ENCODE measurements at regions not wholly inside any gene's neighbourhood (a gene's known extent, or its start where the extent isn't known, plus 50 kb on each side); places are given as distances from the start of the nearest gene placed in this dataset.
A peak's percentile ranks its signal among the peaks of the same experiment; 100 is the strongest.

DNA sequence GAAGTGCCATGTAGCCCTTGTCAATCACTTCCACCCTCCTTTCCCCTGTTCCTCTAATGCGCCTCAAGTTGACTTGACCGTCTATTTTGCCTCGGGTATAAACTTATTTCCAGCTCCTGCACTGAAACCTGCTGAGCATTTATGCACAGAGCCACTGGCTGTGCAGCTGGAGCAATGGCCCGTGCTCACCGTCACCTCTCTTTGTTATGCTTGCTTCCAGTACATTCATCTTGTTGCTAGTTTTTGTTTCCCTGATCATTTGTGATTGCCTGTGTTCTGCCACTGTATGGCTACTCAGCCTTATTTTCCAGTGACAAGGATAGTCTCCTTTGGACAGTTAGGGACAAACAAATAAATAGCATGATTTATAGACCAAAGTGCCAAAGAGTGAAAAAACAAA lies 183.1 kb upstream of the C9orf72 start:
- no peak for DNase-seq

DNA sequence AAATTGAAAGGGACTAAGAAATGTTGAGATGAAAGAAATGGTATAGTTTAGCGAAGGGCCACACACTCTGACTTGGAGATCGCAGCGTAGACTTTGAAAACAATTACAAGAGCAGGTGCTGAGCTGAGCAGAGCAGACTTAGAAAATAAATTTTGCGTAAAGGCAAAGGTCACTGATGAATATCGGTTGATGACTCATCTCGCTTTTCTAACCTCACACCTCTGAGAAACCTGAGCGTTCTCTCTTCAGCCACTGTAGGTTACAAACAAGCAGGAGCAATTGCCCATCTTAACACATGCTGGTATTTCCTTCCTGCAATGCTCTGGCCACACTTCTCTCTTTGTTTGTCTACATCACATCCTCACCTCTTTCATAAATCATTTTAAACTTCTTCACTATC lies 190.6 kb upstream of the C9orf72 start:
- no peak for DNase-seq

DNA sequence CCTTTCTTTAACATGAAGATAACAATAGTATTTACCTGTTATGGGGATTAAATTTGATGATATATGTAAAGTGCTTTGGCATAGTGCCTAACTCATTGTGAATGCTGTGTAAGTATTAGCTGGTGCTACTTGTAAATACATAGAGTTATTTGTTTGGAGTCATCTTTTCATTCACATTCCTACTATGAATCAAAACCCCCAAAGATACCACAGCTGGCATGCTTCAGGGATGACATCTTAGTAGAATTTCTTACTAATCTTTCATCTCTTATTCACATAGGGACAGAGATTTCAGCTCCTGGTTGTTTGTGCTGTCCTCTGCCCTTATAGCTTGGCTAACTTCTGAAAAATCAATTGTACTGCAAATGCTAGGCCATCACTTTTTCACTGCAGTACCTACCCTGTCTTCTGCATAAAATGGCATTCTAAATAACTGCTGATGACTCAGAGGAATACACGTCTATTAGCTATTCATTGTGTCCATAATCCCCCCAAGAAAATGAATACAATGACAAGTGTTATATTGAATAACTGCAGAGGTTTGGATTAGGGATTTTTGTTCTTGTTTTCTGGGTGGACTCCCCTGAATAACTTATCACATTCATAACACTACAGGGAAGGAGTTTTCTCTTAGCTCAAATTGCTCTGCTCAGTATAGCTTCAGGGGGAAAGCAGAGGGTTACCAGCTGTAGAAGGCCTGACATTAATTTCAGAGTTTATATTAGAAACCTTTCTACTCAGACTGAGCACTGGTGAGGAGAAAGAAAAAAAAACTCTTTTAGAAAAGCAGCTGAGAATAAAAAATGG lies 192.2 kb upstream of the C9orf72 start:
- no peak for DNase-seq

DNA sequence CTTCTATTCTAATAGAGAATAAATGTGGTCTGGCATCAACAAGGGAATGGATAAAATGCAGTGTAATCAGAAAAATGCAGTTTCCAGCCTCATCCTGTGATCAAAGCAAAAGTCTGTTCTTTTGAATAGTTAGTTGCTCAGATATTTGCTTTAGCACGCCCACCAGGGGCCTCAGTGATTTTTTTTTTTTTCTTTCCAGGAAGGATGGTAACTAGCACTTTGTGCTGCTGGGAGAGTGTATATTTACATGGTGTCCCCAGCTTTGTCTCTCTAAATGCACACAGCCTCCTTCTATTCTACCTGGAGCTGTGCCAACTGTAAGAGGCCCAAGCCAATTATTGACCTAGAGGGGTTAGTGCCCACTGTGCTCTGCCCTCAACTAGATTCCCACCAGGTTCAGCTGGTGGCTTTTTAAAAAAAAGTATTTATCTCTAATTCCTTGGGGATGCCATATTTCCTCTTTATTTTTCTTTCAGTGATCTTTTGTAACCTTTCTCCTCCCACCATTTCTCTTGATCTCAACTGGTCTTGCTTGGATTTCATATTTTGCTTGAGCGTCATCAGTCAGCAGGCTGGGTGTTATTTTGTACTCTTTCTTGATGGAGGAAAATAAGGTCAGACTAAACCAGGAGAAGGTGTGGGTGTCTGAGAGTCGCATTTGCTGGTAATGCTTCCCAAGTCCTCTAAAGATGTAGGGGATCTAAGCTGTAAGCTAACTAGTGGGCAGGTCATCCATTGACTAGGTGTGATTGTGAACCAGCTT lies 193.0 kb upstream of the C9orf72 start:
- no peak for DNase-seq

DNA sequence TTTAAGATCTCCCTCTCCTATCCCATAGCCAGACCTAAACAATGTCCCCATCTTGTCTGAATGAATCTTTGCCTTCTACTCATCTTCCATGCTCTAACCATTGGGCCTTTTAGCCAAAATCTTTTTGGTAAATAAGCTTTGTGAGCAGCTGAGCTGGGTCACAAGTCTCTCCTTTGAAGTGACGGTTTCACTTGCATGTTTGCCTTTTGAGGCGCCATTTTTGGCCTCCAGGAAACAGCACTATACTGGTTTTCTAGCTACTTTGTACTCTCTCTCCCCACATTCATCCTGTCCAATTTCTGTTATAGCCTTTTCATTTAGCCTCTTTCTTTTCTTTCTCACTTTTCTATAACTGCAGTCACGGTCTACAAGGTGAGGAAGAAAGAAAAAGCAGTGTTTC lies 195.5 kb upstream of the C9orf72 start:
- DNase-seq: no peak

DNA sequence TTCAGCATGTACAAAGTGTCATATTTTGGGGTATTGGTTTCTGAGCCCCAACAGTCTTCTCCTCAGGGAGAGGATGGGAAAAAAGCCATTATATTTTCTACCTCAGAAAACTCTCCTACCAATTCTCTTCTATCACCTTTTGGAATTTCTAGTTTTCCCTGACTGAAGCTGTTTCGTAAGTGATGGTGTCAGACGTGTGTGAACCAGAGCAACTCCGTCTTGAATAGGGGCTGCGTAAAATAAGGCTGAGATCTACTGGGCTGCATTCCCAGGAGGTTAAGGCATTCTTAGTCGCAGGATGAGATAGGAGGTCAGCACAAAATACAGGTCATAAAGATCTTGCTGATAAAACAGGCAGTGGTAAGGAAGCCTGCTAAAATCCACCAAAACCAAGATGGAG lies 197.3 kb upstream of the C9orf72 start:
- no peak for DNase-seq

DNA sequence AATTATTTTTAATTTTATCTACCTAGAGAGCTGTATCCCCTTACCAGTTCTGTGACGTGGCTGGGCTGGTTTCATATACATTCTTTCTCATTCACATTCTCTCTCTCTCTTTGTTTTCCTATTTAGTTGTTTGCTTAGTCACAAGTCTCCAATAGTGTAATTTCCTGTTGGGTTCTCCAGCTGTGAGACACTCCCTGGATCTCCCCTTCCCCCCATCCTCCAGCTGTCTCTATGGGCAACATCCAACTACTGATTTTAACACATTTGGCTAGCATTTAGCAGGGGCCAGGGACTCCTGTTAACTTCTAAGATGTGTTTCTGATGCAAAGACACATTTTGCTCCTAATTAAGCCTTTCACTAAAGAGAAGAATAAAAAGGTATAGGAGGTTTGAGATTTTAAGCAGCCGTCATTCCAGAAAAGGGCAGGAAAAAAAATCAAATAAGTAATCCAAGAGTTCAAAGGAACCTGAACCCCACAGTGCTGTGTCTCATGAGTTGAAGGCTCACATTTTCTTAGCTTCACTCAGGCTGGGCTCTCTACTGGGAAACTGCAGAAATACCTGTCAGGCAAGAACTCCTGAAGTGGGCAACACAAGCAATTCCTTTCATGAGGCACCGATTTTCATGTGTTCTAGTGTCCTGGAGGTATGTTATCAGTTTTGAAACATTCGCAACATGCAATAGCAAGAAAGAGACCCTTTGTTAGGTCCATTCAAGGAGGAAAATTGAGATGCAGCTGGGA lies 198.7 kb upstream of the C9orf72 start:
- DNase-seq: peak; percentile 53

DNA sequence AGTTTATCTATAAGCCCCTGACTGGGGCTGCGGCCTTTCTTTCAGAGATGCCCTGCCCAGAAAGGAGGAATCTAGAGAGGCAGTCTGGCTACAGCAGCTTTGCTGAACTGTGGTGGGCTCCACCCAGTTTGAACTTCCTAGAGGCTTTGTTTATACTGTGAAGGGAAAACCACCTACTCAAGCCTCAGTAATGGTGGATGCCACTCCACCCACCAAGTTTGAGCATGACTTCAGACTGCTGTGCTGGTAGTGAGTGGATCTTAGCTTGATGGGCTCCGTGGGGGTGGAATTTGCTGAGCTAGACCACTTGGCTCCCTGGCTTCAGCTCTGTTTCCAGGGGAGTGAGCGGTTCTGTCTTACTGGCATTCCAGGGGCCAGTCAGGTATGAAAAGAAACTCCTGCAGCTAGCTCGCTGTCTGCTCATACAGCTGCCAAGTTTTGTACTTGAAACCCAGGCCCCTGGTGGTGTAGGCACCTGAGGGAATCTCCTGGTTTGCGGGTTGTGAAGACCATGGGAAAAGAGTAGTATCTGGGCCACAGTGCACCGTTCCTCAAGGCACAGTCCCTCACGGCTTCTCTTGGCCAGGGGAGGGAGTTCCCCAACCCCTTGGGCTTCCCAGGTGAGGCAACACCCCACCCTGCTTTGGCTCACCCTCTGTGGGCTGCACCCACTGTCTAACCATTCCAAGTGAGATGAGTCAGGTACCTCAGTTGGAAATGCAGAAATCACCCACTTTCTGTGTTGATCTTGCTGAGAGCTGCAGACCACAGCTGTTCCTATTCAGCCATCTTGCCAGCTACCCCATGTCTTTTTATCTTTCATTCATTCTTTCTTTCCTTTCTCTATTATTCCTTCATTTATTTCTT lies 211.8 kb upstream of the C9orf72 start:
- DNase-seq: no peak

DNA sequence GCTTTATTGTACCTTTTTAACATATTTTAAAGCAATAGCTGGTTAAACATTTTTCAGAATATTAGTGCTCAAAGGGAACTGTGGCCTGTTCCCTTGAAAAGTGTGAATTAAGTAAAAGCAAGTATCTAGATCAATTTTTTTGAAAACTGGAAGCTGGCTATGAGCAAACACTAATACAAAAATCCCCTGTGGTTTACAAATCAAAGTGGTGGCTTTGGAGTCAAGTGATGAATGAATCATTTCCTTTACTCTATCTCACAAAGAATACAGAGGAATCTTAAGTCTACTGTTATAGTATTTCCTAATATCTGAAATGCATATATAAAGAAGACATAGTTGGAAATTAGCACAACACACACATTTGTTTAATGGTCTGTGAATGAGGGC lies 212.4 kb upstream of the C9orf72 start:
- DNase-seq: no peak

DNA sequence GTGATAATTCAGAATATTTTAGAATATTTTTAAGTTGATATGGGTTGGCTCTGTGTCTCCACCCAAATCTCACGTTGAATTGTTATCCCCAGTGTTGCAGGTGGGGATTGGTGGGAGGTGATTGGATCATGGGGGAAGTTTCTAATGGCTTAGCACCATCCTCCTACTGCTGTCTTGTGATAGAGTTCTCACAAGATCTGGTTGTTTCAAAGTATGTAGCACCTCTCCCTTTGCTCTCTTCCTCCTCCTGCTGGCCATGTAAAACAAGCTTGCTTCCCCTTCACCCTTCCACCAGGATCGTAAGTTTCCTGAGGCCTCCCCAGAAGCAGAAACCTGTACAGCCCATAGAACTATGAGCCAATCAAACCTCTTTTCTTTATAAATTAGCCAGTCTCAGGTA lies 214.6 kb upstream of the C9orf72 start:
- no peak for DNase-seq

DNA sequence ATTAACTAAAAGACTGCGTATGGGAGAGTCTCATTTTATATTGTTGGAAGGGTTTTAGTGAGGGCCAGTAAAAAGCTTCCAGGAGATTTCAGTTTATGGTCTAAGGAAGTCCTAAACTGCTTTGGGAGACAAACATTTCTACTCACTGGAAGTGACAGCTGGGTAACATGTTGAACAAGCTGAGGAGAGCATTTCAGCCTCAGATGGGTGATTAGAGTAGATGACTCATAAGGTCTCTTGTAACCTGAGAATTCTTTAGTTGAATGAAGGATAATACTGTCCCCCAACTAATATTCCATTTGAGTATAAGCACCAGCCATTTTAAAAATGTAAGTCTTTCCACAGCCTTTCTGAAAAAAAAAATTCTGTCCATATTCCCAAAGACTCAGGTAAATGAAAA lies 218.0 kb upstream of the C9orf72 start:
- DNase-seq: no peak

DNA sequence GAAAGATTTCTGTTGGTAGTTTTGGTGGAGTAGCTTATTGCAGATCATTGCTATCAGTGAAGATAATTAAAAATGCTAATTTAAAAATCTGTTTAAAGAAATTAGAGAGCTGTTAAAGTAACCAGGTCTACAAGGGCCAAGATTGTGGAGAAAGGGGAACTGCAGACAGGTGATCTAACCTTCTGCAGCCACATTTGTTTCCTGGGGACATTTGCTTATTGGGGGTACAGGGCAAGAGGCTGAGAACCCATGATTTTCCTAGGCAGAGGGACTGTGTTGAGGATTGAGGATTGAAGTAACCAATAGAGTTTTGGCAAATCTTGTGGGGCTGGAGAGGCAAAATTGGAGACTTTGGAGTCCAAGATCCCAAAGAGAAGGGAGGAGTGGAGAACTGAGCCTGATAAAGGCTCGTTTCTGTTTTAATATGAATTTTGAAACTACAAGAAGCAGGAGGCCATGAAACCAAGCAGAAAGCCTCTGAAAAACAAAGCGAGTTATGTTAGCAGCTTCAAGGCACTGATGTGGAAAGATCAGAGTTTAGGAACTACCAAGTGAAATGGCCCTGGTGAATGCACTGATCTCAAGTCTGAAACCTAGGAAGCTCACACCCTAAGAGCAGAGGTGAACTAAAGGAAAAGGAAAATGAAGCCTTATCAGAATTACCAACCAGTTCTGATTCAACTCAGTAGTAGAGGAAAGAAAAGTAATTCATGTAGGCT lies 219.8 kb upstream of the C9orf72 start:
- no peak for DNase-seq

DNA sequence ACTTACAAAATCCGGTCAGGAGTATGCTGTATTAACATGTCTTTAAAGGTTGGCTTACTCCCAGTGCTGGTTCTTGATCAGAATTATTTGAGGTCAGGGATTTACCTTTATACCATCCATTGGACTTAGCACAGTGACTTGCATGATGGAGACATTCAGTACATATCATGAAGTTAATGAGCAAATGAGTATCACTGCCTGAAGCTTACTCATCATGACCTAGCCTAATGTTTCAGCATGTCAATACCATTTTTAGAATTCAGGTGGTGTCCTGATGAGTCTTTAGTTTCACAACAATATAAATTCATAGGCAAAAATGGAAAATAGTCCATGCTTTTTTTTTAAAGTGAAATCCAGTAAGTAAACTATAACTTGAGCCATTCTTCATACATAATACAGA lies 226.0 kb upstream of the C9orf72 start:
- DNase-seq: no peak

DNA sequence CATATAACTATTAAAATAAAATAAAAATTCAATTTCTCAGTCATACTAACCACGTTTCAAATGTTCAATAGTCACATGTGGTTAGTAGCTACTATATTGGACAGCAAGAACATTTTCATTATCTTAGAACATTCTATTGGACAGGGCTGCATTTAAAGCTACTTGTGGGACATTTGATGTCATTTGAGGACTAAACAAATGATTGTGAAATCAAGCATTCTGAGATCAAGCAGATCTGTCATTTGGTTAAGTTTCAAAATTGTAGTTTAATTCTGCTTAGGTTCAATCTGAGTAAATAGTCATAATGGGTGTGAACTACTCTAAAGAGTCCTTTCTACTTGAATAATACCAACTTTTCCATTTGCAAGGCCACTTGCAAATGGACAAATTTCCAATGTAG lies 226.9 kb upstream of the C9orf72 start:
- no peak for DNase-seq

DNA sequence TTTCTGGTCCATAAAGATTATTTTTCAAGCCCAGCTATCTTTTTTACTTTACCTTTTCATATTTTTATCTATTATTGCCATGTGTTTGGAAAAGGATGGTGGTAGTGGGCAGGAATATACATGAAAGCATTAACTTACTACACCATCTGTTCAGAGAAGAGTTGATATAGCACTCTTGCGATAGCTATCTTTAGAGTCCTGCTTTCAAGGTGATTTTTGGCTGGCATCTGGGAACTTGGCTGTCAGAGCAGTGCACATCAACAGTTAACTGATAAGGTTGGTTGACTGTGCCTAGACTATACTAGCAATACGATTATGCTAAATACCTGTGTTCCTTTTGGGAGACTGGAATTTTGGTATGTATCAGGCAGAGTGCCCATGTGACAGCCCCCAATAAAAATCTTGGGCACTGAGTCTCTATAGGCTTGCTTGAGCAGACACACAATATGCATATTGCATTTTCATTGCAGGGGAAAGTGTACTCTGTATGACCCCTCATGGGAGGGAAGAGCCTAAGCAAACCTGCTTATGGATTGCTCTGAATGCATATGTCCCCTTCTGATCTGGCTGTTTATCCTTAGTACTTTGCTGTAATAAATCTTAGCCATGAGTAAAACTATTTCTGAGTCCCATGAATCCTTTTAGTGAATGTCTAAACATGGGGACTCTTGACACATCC lies 227.6 kb upstream of the C9orf72 start:
- no peak for DNase-seq

DNA sequence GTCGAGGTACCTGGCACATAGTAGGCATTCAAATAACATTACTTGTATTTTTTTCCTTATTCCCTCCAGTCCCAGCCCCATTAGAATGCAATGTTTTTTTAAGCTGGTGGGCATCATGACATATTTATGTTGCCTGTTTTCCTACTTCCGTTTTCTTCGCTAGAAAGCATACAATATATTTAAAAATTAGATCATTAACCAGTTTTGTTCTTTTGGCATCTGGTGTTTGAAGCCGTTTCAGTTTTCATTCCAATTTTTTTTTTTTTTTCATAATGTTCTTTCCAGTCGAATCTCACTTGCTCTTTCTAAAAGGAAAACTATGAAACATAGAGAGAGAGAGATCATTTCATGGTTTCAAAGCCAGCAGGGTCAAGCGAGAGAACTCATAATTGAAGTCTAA lies 228.3 kb upstream of the C9orf72 start:
- no peak for DNase-seq

DNA sequence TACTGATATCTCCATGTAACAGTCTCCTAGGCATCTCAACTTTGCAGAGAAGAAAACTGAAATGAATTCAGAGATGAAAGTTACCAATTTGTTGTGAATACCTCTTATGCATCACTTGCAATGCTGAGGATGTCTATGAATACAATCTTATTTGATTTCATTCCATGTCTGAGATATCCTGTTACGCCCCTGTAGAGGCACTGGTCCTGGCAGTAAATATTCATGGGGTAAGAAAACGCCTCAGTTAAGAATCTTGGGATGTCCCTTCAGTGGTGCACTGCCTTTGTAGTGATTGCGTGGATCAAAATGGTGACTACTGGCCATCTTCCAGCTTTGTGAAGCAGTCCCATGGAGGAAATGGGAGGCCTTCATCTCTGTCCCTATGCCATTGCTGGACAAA lies 229.1 kb upstream of the C9orf72 start:
- DNase-seq: no peak

DNA sequence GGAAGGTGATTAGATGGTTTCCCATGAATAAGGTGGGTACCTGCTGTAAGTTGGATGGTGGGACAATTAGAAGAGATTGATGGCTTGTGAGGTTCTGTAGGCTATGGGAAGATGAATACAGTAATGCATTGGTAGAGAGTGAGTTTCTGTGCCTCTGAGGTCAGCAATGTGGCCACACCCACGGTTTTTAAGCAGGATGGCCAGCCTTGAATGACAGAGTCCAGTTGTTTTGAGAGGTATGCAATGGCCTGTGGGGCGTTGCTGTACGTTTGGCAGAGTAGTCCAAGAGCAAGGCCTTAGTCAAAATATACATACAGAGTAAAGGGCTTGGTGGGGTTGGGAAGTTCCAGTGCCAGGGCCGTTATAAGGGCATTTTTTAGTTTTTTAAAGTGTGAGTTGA lies 235.6 kb upstream of the C9orf72 start:
- no peak for DNase-seq

DNA sequence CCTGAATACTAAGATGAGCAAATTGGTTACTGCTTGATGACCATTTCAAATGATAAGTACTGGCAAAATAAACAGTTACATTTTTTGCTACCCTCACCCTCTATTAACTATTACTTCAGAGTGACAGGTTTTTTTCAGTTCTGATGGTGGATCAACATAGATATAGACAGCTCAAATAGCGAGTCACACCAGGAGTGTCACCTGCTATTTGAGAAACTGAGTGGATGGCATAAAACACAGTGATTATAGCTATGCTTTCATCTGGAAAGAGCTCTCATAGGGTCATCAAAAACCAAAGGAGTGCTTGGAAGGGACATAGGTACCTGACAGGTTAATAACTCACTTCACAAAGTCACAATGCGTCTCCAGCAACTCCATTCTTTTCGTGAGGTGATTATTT lies 244.5 kb upstream of the C9orf72 start:
- DNase-seq: no peak

DNA sequence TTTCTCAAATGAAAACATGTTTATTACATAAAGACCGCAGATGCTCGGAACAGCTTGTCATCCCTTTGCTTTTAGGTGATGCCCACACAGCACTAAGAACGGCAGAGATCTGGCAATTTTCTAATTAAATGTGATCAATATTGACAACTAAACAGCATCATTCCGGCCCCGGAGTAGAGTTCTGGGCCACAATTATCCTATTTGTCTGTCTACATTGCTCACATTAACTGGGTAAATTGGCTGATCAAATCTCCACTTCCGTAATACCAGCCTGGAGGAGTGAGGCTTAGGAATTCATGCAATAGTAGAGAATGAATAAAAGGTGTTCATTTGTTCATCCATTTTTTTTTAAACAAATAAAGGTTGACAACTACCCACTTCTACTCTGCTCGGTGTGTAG lies 245.1 kb upstream of the C9orf72 start:
- DNase-seq: no peak

DNA sequence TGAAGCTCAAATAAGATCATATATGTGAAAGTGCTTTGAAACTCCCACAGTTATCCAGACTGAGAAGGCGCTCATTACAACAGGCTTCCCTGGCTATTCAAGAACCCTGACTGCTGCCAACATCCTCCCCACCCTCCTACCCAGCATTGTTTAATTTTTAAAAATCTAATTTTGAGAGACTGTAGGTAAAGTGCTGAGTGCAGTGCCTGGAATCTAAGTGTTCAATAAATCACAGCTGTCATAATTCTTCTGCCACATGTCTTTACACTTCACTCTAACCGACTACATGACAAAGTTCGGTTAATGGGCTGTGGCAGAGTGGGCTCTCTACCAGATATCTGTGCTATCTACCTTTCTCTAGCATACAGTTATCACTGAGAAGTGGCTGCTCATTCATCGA lies 255.6 kb upstream of the C9orf72 start:
- no peak for DNase-seq

DNA sequence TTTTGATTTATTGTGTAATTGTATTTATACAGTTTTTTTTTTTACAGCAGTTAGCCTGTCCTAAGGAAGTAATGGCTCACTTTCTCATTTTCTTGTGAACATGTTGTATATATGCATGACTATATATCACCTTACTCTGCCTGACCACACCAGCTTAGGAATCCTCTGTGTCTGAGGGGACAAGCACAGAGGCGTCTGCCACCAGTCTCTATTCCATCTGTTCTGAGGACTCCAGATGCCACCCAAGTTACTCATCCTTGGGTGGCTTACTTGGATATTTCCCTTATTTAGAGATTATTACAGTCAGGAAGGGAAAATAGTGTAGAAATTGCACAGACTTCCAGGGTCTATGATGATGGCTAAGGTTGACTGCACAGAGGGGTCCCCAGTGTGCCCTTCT lies 256.3 kb upstream of the C9orf72 start:
- DNase-seq: no peak

Data from right forelimb (tissue), 1 donor.